ENCODE measurements at regions not wholly inside any gene's neighbourhood (a gene's known extent, or its start where the extent isn't known, plus 50 kb on each side); places are given as distances from the start of the nearest gene placed in this dataset.
A peak's percentile ranks its signal among the peaks of the same experiment; 100 is the strongest.

GRCh38 chr1:208644401-208645160 is 400.4 kb upstream of the PLXNA2 start:
- DNase-seq (ENCODE audit: extremely low read depth in 1 of 11, low read depth in 9 of 11, low spot score in 4 of 11): no peak

DNA sequence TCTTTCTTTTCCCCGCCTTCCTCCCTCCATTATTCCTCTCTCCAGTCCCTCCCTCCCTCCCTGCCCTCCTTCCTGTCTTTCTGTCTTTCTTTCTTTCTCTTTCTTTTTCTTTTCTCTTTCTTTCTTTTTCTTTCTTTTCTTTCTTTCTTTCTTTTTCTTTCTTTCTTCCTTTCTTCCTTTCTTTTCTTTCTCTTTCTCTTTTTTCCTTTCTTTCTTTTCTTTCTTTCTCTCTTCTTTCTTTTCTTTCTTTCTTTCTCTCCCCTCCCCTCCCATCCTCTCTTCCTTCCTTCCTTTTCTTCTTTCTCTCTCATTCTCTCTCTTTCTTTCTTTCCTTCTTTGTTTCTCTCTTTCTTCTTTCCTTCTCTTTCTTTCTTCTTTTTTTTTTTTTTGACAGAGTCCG is 402.2 kb upstream of the PLXNA2 start:
- no peak for DNase-seq (ENCODE audit: extremely low read depth in 1 of 11, low read depth in 9 of 11, low spot score in 4 of 11)

- DNase-seq (ENCODE audit: extremely low read depth in 1 of 11, low read depth in 9 of 11, low spot score in 4 of 11): no peak
Measured at GRCh38 chr1:208648146-208648545, 404.0 kb upstream of the PLXNA2 start.

GRCh38 chr1:208652296-208653160 is 408.3 kb upstream of the PLXNA2 start:
- peak; percentile 52 to 85 (median 69) for DNase-seq (ENCODE audit: extremely low read depth in 1 of 11, low read depth in 9 of 11, low spot score in 4 of 11)

- DNase-seq (ENCODE audit: extremely low read depth in 1 of 11, low read depth in 9 of 11, low spot score in 4 of 11): no peak
Measured at GRCh38 chr1:208653426-208653825, 409.2 kb upstream of the PLXNA2 start.

- no peak for DNase-seq (ENCODE audit: extremely low read depth in 1 of 11, low read depth in 9 of 11, low spot score in 4 of 11)
Measured at GRCh38 chr1:208654241-208654640, 410.1 kb upstream of the PLXNA2 start.

GRCh38 chr1:208665936-208666335 is 421.8 kb upstream of the PLXNA2 start:
- no peak for DNase-seq (ENCODE audit: extremely low read depth in 1 of 11, low read depth in 9 of 11, low spot score in 4 of 11)

GRCh38 chr1:208668991-208669390 is 424.8 kb upstream of the PLXNA2 start:
- peak in 1 of 11 donors; percentile 16 for DNase-seq (ENCODE audit: extremely low read depth in 1 of 11, low read depth in 9 of 11, low spot score in 4 of 11)

DNA sequence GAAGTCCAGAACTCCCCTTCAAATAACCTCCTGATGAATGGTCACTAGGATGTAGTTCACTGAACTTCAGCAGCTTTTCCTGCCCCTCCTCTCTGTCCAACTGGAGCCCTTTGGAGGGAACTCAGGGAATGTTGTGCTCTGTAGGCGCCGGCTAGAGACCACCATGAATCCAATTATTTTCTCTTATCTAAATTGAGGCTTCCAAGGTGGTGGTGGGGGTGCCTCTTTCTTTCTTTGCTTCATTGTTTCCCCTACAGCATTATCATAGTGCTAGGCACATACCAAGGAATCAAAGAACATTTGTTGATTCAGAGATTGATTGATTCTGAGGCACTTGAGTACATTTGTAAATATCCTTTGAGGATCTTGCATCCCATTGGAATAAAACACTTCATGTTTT is 426.6 kb upstream of the PLXNA2 start:
- no peak for DNase-seq (ENCODE audit: extremely low read depth in 1 of 11, low read depth in 9 of 11, low spot score in 4 of 11)

DNA sequence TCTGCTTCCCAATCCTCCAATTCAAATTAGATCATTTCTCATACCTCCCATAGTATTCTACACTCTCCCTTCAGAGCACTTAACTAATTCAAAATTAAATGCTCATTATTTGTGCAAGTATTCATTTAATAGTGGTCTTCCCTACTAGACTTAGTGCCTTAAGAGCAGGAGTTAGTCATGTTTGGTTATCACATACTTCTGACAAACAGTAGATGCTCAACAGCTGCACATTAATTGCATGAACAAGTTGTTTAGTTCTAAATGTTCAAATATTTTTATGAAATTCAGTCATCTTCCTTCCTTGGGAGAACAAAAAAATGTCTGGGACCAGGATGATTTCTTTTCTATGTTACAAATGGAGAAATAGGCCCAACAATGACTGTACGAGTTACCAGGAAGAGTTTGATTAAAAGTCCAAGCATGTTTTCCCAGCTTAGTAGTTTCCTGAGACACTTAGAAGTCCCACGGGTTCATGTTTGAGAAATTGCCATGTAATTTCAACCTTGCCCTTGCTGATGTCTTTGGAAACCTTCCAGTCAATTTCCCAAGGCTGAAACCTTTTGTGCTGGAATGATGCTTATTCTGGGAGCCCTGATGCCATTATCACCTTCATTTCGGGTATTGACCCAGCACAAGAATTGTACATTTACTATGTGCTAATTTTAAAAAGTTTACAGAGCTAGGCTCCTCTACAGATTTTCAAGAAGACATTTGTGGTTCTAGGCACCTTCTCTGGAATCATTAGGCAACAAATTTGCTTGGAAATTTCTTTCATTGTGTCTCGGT is 437.9 kb upstream of the PLXNA2 start:
- DNase-seq (ENCODE audit: extremely low read depth in 1 of 11, low read depth in 9 of 11, low spot score in 4 of 11): peak in 6 of 11 donors; percentile 6 to 27 (median 12)

DNA sequence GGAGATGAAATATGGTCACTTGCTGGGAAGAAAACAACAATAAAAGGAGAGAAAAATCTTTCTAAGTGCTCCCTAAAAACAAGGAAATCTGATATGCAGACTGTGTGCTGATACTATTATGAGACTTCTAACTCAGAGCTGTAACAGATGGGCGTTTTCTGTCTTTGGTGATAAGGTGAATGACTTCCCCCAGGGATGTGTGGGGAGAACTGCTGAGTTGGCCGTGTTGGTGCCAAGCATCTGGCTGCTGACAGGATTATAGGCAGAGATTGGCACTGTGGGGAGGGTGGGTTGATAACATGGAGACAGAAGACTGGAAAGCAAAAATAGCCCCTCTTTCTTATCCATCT is 438.5 kb upstream of the PLXNA2 start:
- DNase-seq (ENCODE audit: extremely low read depth in 1 of 11, low read depth in 9 of 11, low spot score in 4 of 11): peak in 1 of 11 donors; percentile 2

DNA sequence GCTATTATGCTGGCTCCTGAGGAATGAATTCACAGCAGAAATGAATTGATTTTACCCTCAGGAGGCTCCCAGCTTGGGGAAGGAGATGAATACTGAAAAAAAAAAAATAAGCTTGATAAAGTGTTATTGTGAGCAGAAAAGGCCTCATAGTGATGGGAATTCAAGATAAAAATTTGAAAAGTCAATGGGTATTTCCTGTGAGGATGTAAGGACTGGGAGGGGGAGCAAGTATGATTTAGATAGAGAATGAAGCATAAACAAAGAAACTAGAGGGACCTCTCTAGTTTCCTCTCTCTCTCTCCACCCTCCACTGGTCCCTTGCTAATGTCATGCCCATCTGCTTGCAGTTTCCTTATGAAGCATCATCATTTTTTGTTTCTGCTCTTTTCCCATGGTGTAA is 439.0 kb upstream of the PLXNA2 start:
- no peak for DNase-seq (ENCODE audit: extremely low read depth in 1 of 11, low read depth in 9 of 11, low spot score in 4 of 11)

DNA sequence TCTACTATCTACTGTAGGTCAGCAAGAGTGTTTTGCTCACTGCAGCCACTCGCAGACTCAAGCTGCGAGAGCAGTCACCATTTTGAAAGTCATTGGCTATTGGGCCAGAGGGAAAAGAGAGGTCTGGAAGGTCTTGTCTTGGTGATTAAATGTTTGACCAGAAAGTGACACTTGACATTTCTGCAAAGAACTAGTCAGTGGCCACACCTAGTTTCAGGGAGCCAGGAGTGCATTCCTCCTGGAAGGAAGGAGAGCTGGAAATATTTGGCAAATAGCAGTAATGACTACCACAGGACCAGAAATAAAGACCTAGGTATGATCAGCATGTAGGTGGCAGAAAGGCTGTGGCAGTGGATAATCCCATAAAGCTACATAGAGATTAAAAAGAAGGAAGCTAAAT is 440.0 kb upstream of the PLXNA2 start:
- DNase-seq (ENCODE audit: extremely low read depth in 1 of 11, low read depth in 9 of 11, low spot score in 4 of 11): no peak

- DNase-seq (ENCODE audit: extremely low read depth in 1 of 11, low read depth in 9 of 11, low spot score in 4 of 11): no peak
Measured at GRCh38 chr1:208686592-208686991, 442.4 kb upstream of the PLXNA2 start.

DNA sequence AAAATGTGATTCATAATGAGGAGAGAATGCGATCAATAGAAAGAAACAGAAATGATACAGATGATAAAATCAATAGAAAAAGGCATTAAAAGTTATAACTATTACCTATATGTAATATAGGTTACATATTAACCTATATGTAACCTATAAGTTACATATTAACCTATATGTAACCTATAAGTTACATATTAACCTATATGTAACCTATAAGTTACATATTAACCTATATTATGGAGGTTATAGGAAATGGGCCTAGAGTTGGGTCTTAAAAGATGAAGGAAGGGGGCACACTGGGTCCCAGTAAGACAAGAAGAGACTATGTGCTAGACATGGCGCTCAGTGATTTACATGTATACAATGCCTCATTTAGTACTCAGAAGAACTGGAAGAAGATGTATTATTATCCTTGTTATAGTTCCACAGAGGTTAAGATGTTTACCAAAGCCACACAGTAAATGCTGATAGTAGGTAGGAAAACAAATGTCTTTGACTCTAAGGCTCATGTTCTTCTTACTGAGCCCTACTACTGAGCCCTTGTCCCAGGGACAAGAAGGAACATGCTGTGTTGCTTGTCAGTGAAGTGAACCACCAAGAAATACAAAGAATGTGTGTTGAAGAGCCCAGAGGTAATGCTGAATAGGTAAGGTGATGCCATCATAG is 444.6 kb upstream of the PLXNA2 start:
- no peak for DNase-seq (ENCODE audit: extremely low read depth in 1 of 11, low read depth in 9 of 11, low spot score in 4 of 11)

GRCh38 chr1:208691012-208691411 is 446.8 kb upstream of the PLXNA2 start:
- no peak for DNase-seq (ENCODE audit: extremely low read depth in 1 of 11, low read depth in 9 of 11, low spot score in 4 of 11)

GRCh38 chr1:208709981-208710380 is 465.8 kb upstream of the PLXNA2 start:
- no peak for DNase-seq (ENCODE audit: extremely low read depth in 1 of 11, low read depth in 9 of 11, low spot score in 4 of 11)

DNA sequence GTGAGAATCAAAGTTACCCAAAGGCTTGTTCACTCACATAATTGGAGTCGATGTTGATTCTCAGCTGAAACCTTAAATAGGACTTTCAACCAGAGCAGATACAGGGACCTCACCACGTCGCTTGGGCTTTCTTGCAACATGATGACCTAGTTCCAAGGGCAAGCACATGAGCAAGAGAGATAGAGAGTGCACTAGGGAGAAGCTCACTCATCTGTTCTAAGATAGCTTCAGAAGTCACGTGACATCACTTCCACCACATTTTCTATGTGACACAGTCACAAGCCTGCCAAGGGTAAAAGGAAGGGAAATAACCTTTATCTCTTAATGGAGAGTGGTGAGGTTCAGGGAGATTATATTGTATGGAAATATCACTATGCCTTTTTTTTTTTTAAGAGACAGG is 470.1 kb upstream of the PLXNA2 start:
- no peak for DNase-seq (ENCODE audit: extremely low read depth in 1 of 11, low read depth in 9 of 11, low spot score in 4 of 11)

DNA sequence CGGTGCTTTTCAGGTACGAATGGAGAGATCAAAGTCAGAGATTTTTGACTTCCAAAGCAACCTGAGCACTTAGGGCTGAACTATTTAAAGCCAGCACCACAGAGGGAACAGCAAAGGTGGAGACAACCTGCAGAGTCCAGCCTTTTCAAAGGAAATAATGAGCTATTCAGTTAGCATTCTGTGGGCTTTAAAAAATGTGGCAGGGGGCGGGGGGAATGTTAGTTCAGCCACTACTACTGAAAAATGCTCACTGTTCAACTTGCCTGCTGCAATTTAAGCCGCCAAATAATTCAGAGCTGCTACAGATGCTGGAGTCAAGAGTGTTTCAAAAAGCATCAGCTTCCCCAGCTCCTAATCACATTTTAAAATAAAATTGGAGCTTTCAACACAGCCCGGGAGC is 473.3 kb upstream of the PLXNA2 start:
- DNase-seq (ENCODE audit: extremely low read depth in 1 of 11, low read depth in 9 of 11, low spot score in 4 of 11): no peak
